WTC11 (cell line): ENCODE measurements at regions not wholly inside any gene's neighbourhood (a gene's known extent, or its start where the extent isn't known, plus 50 kb on each side); places are given as distances from the start of the nearest gene placed in this dataset.

Experiments
- CREB1 ChIP-seq: sonication (generic); formaldehyde crosslinking; IDR thresholded peaks from 2 replicates; pipeline ENCODE4 v1.8.0; 2023; ENCODE audit warnings: mild to moderate bottlenecking, missing genetic modification reagents
- CTCF ChIP-seq: fragments of 200-600 bp; IDR thresholded peaks from 2 replicates; pipeline ENCODE4 v1.8.0; 2022; ENCODE audit warnings: antibody characterized with exemption
- E2F1 ChIP-seq: sonication (generic); formaldehyde crosslinking; IDR thresholded peaks from 2 replicates; pipeline ENCODE4 v1.8.0; 2022; ENCODE audit warnings: mild to moderate bottlenecking, missing genetic modification reagents
- MLX ChIP-seq: sonication (generic); formaldehyde crosslinking; IDR thresholded peaks from 2 replicates; pipeline ENCODE4 v1.8.1; 2023; ENCODE audit warnings: mild to moderate bottlenecking, missing genetic modification reagents, moderate library complexity
- OVOL2 ChIP-seq: fragments of 250-450 bp; sonication (Bioruptor Pico); IDR thresholded peaks from 2 replicates; pipeline ENCODE4 v1.9.0; 2021; ENCODE audit warnings: mild to moderate bottlenecking, borderline replicate concordance
- SMAD4 ChIP-seq: sonication (generic); formaldehyde crosslinking; IDR thresholded peaks from 2 replicates; pipeline ENCODE4 v1.8.0; 2022; ENCODE audit warnings: mild to moderate bottlenecking, missing genetic modification reagents
- TEAD4 ChIP-seq: sonication (generic); formaldehyde crosslinking; IDR thresholded peaks from 2 replicates; pipeline ENCODE4 v1.8.0; 2022; ENCODE audit warnings: mild to moderate bottlenecking, missing genetic modification reagents
- ZNF416 ChIP-seq: fragments of 250-450 bp; sonication (Bioruptor Pico); IDR thresholded peaks from 2 replicates; pipeline ENCODE4 v1.9.0; 2021; ENCODE audit warnings: mild to moderate bottlenecking, inconsistent platforms
- TF ChIP-seq, protein P1 (sequence below): sonication (generic); formaldehyde crosslinking; conservative IDR thresholded peaks from 2 replicates; pipeline ENCODE4 v1.8.1; 2022; ENCODE audit warnings: mild to moderate bottlenecking, missing genetic modification reagents

- no peak for TF ChIP-seq OVOL2 (CRISPR knock-in tag)
- TF ChIP-seq CTCF, result no peak
- TF ChIP-seq MLX, result no peak
- TF ChIP-seq E2F1 (CRISPR knock-in tag), result no peak
- TF ChIP-seq SMAD4 (CRISPR knock-in tag), result no peak
- no peak for TF ChIP-seq ZNF416 (CRISPR knock-in tag)
- TF ChIP-seq CREB1 (CRISPR knock-in tag), result no peak
- TF ChIP-seq TEAD4, result no peak
- TF ChIP-seq, protein P1, sequence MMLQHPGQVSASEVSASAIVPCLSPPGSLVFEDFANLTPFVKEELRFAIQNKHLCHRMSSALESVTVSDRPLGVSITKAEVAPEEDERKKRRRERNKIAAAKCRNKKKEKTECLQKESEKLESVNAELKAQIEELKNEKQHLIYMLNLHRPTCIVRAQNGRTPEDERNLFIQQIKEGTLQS (CRISPR knock-in tag), result no peak
These were observed 238.8 kb downstream of the ACTR3 start for GRCh38 chr2:114128725-114129124.
